ENCODE measurements at regions not wholly inside any gene's neighbourhood (a gene's known extent, or its start where the extent isn't known, plus 50 kb on each side); places are given as distances from the start of the nearest gene placed in this dataset.
A peak's percentile ranks its signal among the peaks of the same experiment; 100 is the strongest.

DNA sequence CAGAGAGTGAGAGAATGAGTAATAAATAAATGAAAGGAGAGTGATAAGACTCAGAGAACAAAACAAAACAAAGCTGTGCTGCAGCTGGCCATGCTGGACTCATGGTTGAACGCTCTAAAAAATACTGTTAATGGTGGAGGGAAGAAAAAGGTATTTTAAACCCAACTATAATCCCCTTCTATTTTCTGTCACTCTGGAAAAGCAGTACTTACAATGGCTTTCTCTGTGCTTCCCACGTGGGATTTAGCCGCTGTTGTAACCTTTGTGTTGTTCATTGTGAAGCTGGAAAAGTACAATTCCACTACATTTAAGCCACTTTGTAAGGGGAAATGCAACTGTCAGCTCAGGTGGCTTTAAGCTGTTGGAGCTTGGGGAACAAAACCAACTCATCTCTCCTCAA lies 917.7 kb downstream of the IGSF11 start:
- Histone ChIP-seq H3K9me3 (ENCODE audit: low read depth) (no peaks in the 10 kb centered on the region), H3F3A (ENCODE audit: insufficient read depth) (no peaks in the 10 kb centered on the region), H3K36me3 (ENCODE audit: low read depth) (no peaks in the 10 kb centered on the region), H3K4me1 (ENCODE audit: insufficient read depth) (no peaks in the 10 kb centered on the region), H4K20me1 (ENCODE audit: insufficient read depth) (no peaks in the 10 kb centered on the region), H3K4me2 (ENCODE audit: unreplicated experiment) (no peak overlapping the region), H3K27ac (no peak overlapping the region), H3K4me3 (no peak overlapping the region), H2AFZ (no peak overlapping the region), H3K9ac (no peak overlapping the region), H3K27me3 (replicated peaks; ENCODE audit: insufficient read depth) (no peaks in the 10 kb centered on the region), H3K79me2 (ENCODE audit: insufficient read depth) (no peaks in the 10 kb centered on the region), H3K9me2 (ENCODE audit: insufficient read depth) (no peaks in the 10 kb centered on the region)
- 23% methylated on average over 3 of the region's 3 CpGs for WGBS, 2 experiments (ENCODE audit: low coverage in 1 of 2, low lambda C conversion rate in 2 of 2, missing lambda C conversion rate in 2 of 2)
- no peak for DNase-seq
- no peak for TF ChIP-seq EZH2 (IDR thresholded peaks at IDR 0.05; ENCODE audit: insufficient read depth, poor library complexity, severe bottlenecking)
- TF ChIP-seq EZH2phosphoT487 (IDR thresholded peaks at IDR 0.05; ENCODE audit: insufficient read depth, low read depth) = no peak
- in situ Hi-C loops (cut with MboI) = no loop called here

- H3K4me1 ChIP-seq (ENCODE audit: insufficient read depth) = no peaks in the 10 kb centered on the region
- no peak for TF ChIP-seq EZH2phosphoT487 (IDR thresholded peaks at IDR 0.05; ENCODE audit: insufficient read depth, low read depth)
- no peak for TF ChIP-seq EZH2 (IDR thresholded peaks at IDR 0.05; ENCODE audit: insufficient read depth, poor library complexity, severe bottlenecking)
- no peak overlapping the region for H3K27ac ChIP-seq
- H3K79me2 ChIP-seq (ENCODE audit: insufficient read depth) = no peaks in the 10 kb centered on the region
- in situ Hi-C loops (cut with MboI) = no loop called here
- H3K9me2 ChIP-seq (ENCODE audit: insufficient read depth) = no peaks in the 10 kb centered on the region
- H3K4me3 ChIP-seq = no peak overlapping the region
- no peaks in the 10 kb centered on the region for H3K36me3 ChIP-seq (ENCODE audit: low read depth)
- no peaks in the 10 kb centered on the region for H3K9me3 ChIP-seq (ENCODE audit: low read depth)
- H3K27me3 ChIP-seq (replicated peaks; ENCODE audit: insufficient read depth) = no peaks in the 10 kb centered on the region
- no peaks in the 10 kb centered on the region for H3F3A ChIP-seq (ENCODE audit: insufficient read depth)
- 24 to 26% methylated on average over 2 of the region's 2 CpGs for WGBS, 2 experiments (ENCODE audit: low coverage in 1 of 2, low lambda C conversion rate in 2 of 2, missing lambda C conversion rate in 2 of 2)
- no peaks in the 10 kb centered on the region for H4K20me1 ChIP-seq (ENCODE audit: insufficient read depth)
- H3K4me2 ChIP-seq (ENCODE audit: unreplicated experiment) = no peak overlapping the region
- H2AFZ ChIP-seq = no peak overlapping the region
- H3K9ac ChIP-seq = no peak overlapping the region
- DNase-seq = no peak
These were observed 907.9 kb downstream of the IGSF11 start for GRCh38 chr3:118126751-118127150.

DNA sequence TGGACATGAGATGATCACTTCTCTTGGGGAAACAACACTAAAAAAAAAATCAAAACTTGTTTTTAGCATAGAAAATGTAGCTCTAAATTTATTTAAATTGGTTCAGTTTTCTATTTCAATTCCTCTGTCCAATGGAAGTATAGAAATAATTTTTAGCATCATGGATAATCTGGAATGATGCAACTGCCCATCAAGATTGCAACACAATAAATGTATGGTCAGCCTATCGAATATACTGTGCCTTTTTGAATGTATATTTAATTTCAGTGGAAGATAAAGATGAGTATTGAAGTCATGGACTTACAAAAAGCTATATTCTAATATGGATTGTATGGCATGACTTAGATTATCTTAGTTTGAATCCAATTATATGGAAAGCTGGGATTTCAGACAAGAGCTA lies 906.7 kb downstream of the IGSF11 start:
- Histone ChIP-seq H3K27me3 (replicated peaks; ENCODE audit: insufficient read depth) (no peaks in the 10 kb centered on the region), H3K9me3 (ENCODE audit: low read depth) (no peaks in the 10 kb centered on the region), H3K4me1 (ENCODE audit: insufficient read depth) (no peaks in the 10 kb centered on the region), H3K9ac (no peak overlapping the region), H4K20me1 (ENCODE audit: insufficient read depth) (no peaks in the 10 kb centered on the region), H3K79me2 (ENCODE audit: insufficient read depth) (no peaks in the 10 kb centered on the region), H3K27ac (no peak overlapping the region), H2AFZ (no peak overlapping the region), H3K4me3 (no peak overlapping the region), H3K36me3 (ENCODE audit: low read depth) (no peaks in the 10 kb centered on the region), H3F3A (ENCODE audit: insufficient read depth) (no peaks in the 10 kb centered on the region), H3K4me2 (ENCODE audit: unreplicated experiment) (no peak overlapping the region), H3K9me2 (ENCODE audit: insufficient read depth) (no peaks in the 10 kb centered on the region)
- TF ChIP-seq EZH2 (IDR thresholded peaks at IDR 0.05; ENCODE audit: insufficient read depth, poor library complexity, severe bottlenecking) = no peak
- TF ChIP-seq EZH2phosphoT487 (IDR thresholded peaks at IDR 0.05; ENCODE audit: insufficient read depth, low read depth) = no peak
- in situ Hi-C loops (cut with MboI) = no loop called here
- WGBS, 2 experiments (ENCODE audit: low coverage in 1 of 2, low lambda C conversion rate in 2 of 2, missing lambda C conversion rate in 2 of 2) = 3 to 8% methylated on average over 1 of the region's 1 CpG
- DNase-seq = no peak

- TF ChIP-seq EZH2phosphoT487 (IDR thresholded peaks at IDR 0.05; ENCODE audit: insufficient read depth, low read depth) (no peak), EZH2 (IDR thresholded peaks at IDR 0.05; ENCODE audit: insufficient read depth, poor library complexity, severe bottlenecking) (no peak)
- H3K27ac ChIP-seq = no peak overlapping the region
- 0% methylated on average over 1 of the region's 1 CpG for WGBS, 2 experiments (ENCODE audit: low coverage in 1 of 2, low lambda C conversion rate in 2 of 2, missing lambda C conversion rate in 2 of 2)
- no peaks in the 10 kb centered on the region for H3K9me2 ChIP-seq (ENCODE audit: insufficient read depth)
- H3K9ac ChIP-seq = no peak overlapping the region
- H4K20me1 ChIP-seq (ENCODE audit: insufficient read depth) = no peaks in the 10 kb centered on the region
- no peaks in the 10 kb centered on the region for H3K9me3 ChIP-seq (ENCODE audit: low read depth)
- no peaks in the 10 kb centered on the region for H3K4me1 ChIP-seq (ENCODE audit: insufficient read depth)
- H3K4me3 ChIP-seq = no peak overlapping the region
- no peaks in the 10 kb centered on the region for H3K36me3 ChIP-seq (ENCODE audit: low read depth)
- no peaks in the 10 kb centered on the region for H3F3A ChIP-seq (ENCODE audit: insufficient read depth)
- peak; percentile 59 for DNase-seq
- in situ Hi-C loops (cut with MboI) = no loop called here
- H3K79me2 ChIP-seq (ENCODE audit: insufficient read depth) = no peaks in the 10 kb centered on the region
- no peak overlapping the region for H2AFZ ChIP-seq
- H3K4me2 ChIP-seq (ENCODE audit: unreplicated experiment) = no peak overlapping the region
- H3K27me3 ChIP-seq (replicated peaks; ENCODE audit: insufficient read depth) = no peaks in the 10 kb centered on the region
These were observed 905.8 kb downstream of the IGSF11 start for GRCh38 chr3:118128886-118129285.

GRCh38 chr3:118137778-118138177 lies 896.9 kb downstream of the IGSF11 start:
- Histone ChIP-seq H3K9me2 (ENCODE audit: insufficient read depth) (no peaks in the 10 kb centered on the region), H3K9me3 (ENCODE audit: low read depth) (no peaks in the 10 kb centered on the region), H3K4me2 (ENCODE audit: unreplicated experiment) (no peak overlapping the region), H4K20me1 (ENCODE audit: insufficient read depth) (no peaks in the 10 kb centered on the region), H3K79me2 (ENCODE audit: insufficient read depth) (no peaks in the 10 kb centered on the region), H3K9ac (no peak overlapping the region), H3F3A (ENCODE audit: insufficient read depth) (no peaks in the 10 kb centered on the region), H3K27ac (no peak overlapping the region), H3K36me3 (ENCODE audit: low read depth) (no peaks in the 10 kb centered on the region), H3K4me1 (ENCODE audit: insufficient read depth) (no peaks in the 10 kb centered on the region), H3K27me3 (replicated peaks; ENCODE audit: insufficient read depth) (no peaks in the 10 kb centered on the region), H3K4me3 (no peak overlapping the region), H2AFZ (no peak overlapping the region)
- TF ChIP-seq EZH2 (IDR thresholded peaks at IDR 0.05; ENCODE audit: insufficient read depth, poor library complexity, severe bottlenecking) (no peak), EZH2phosphoT487 (IDR thresholded peaks at IDR 0.05; ENCODE audit: insufficient read depth, low read depth) (no peak)
- DNase-seq = no peak
- WGBS, 2 experiments (ENCODE audit: low coverage in 1 of 2, low lambda C conversion rate in 2 of 2, missing lambda C conversion rate in 2 of 2) = 9 to 16% methylated on average over 2 of the region's 2 CpGs
- in situ Hi-C loops (cut with MboI) = no loop called here

All from GM23248 (cell line).